Stimulated activated naive B cell treated with anti-CD40 and anti-IgM and Interleukin-4, amounts not matched to agents 10 μg/mL and 1 μg/mL and 100 μg/mL, for 72 hours (primary cell): ENCODE measurements at regions not wholly inside any gene's neighbourhood (a gene's known extent, or its start where the extent isn't known, plus 50 kb on each side); places are given as distances from the start of the nearest gene placed in this dataset.

Source experiments
- ATAC-seq, 2 donors: fragments of 150-1000 bp; cut with Tn5 transposase; replicated peaks; 2 replicates each; pipeline ENCODE4 v1.10.0; 2021; ENCODE audit warnings: moderate library complexity in 1 of 2
- DNase-seq: peaks from one replicate; pipeline ENCODE4 v3.0.0; 2021
- H3K27ac Mint-ChIP-seq: one replicate; pipeline ENCODE4 v1.8.0; 2022; ENCODE audit warnings: mild to moderate bottlenecking, mixed read lengths
- H3K27me3 Mint-ChIP-seq, 2 donors: one replicate each; pipeline ENCODE4 v1.8.0; 2022; ENCODE audit warnings: mixed read lengths in 2 of 2
- H3K36me3 Mint-ChIP-seq, 2 donors: one replicate each; pipeline ENCODE4 v1.8.0; 2022; ENCODE audit warnings: mixed read lengths in 2 of 2, mild to moderate bottlenecking in 1 of 2
- H3K4me1 Mint-ChIP-seq, 2 donors: one replicate each; pipeline ENCODE4 v1.8.0; 2022; ENCODE audit warnings: mixed read lengths in 2 of 2, mild to moderate bottlenecking in 1 of 2
- H3K4me3 Mint-ChIP-seq, 2 donors: one replicate each; pipeline ENCODE4 v1.8.0; 2022; ENCODE audit warnings: mild to moderate bottlenecking in 2 of 2, mixed read lengths in 2 of 2, moderate library complexity in 1 of 2
- H3K9me3 Mint-ChIP-seq, 2 donors: one replicate each; pipeline ENCODE4 v1.8.0; 2022; ENCODE audit warnings: mixed read lengths in 2 of 2, mild to moderate bottlenecking in 1 of 2

DNA sequence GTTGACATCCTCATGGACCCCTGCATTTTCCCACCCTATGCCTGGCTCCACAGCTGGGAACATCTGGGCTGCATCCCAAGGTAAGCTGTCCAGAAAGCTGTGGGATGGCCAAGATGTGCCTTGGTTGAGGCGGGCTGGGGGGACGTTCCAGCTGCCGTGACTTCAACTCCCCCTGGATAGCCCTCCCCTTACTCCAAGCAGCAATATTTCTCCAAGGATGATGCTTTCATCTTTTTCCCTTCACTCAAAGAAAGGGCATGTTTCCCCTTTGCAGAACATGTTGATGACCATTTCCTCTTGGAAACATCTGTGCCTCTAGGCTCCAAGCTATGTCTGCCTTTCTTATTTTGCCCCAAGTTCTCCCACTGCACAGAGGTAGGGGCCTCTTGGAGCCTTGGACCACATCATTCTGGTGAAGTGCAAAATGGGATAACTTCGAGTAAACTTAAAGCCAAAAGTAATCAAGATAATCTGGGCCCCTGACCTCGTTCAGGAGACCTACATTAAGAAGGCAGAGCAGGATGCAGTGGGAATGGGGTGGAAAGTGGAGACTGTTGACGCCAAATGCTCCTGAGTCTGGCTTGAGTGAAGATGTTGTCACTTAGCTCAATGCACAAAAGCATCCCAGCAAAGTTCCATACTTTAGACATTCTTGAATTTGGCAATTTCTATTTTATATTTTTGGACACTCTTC is 175.2 kb downstream of the GAS1 start:
- peaks cover 0 to 7% of the 10 kb centered on the region in 2 donors for H3K9me3 Mint-ChIP-seq

DNA sequence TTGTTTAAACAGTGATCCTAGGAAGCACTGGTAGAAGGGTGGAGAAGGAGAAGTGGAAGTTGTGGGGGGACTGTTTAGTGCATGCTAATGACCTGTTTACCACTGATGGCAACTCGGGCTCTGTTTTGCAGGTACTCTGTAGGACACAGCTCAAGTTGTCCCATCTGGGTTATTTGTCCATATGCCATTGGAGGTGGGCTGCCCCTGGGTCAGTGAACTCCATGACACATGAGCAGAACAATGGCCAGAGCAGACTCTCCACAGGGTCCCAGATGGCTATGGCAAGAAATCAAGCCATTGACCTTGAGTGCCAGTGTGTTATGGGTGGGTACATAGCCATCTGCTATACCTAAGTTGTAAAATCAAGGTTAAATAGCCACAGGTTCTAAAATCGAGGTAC is 175.9 kb downstream of the GAS1 start:
- H3K9me3 Mint-ChIP-seq: peaks cover 0 to 9% of the 10 kb centered on the region in 2 donors
- no peak for DNase-seq
- no peaks in the 10 kb centered on the region for H3K4me1 Mint-ChIP-seq
- no peaks in the 10 kb centered on the region for H3K36me3 Mint-ChIP-seq
- no peak overlapping the region for H3K4me3 Mint-ChIP-seq
- H3K27me3 Mint-ChIP-seq: peaks cover 0 to 4% of the 10 kb centered on the region in 2 donors
- no peak for ATAC-seq
- no peak overlapping the region for H3K27ac Mint-ChIP-seq

More for the DNA sequence above, 175.2 kb downstream of the GAS1 start:
- H3K27me3 Mint-ChIP-seq: peaks cover 0 to 4% of the 10 kb centered on the region in 2 donors
- H3K36me3 Mint-ChIP-seq: no peaks in the 10 kb centered on the region
- H3K4me3 Mint-ChIP-seq: no peak overlapping the region
- DNase-seq: no peak
- H3K4me1 Mint-ChIP-seq: no peaks in the 10 kb centered on the region
- ATAC-seq: no peak
- H3K27ac Mint-ChIP-seq: no peak overlapping the region

GRCh38 chr9:86768709-86769108 is 178.6 kb downstream of the GAS1 start:
- peaks cover 0 to 9% of the 10 kb centered on the region in 2 donors for H3K9me3 Mint-ChIP-seq
- no peak overlapping the region for H3K4me3 Mint-ChIP-seq
- H3K36me3 Mint-ChIP-seq: no peaks in the 10 kb centered on the region
- H3K4me1 Mint-ChIP-seq: no peaks in the 10 kb centered on the region
- no peak overlapping the region for H3K27ac Mint-ChIP-seq
- DNase-seq (no peak), ATAC-seq (no peak)
- H3K27me3 Mint-ChIP-seq: peaks cover 0 to 4% of the 10 kb centered on the region in 2 donors

GRCh38 chr9:86768020-86768419 is 179.3 kb downstream of the GAS1 start:
- H3K27me3 Mint-ChIP-seq: peaks cover 0 to 4% of the 10 kb centered on the region in 2 donors
- ATAC-seq (no peak), DNase-seq (no peak)
- no peak overlapping the region for H3K27ac Mint-ChIP-seq
- no peaks in the 10 kb centered on the region for H3K4me1 Mint-ChIP-seq
- peaks cover 3 to 12% of the 10 kb centered on the region in 2 donors for H3K9me3 Mint-ChIP-seq
- H3K36me3 Mint-ChIP-seq: no peaks in the 10 kb centered on the region
- no peak overlapping the region for H3K4me3 Mint-ChIP-seq

DNA sequence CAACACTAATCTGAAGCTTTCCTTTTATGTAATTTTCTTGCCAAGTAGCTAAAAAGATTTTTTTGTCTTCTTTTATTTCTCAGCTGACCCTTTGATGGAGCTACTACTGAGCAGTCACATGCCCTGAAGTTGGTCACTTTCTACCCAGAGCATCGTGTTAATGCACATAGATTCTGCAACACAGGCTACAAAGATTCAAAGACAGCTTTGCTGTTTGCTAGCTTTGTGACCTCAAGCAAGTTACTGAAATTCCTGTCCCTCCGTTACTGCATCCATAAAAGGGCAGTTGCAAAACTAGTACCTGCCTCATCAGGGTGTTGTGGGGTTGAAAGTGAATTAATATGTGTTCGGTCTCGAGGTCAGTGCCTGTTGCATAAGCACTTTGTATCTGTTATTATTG is 179.9 kb downstream of the GAS1 start:
- H3K9me3 Mint-ChIP-seq: peaks cover 3 to 11% of the 10 kb centered on the region in 2 donors
- H3K27ac Mint-ChIP-seq: no peak overlapping the region
- ATAC-seq (no peak), DNase-seq (no peak)
- peaks cover 0 to 4% of the 10 kb centered on the region in 2 donors for H3K27me3 Mint-ChIP-seq
- H3K4me3 Mint-ChIP-seq: no peak overlapping the region
- no peaks in the 10 kb centered on the region for H3K4me1 Mint-ChIP-seq
- H3K36me3 Mint-ChIP-seq: no peaks in the 10 kb centered on the region

- peaks cover 0 to 4% of the 10 kb centered on the region in 2 donors for H3K27me3 Mint-ChIP-seq
- no peak for ATAC-seq
- no peak for DNase-seq
- no peaks in the 10 kb centered on the region for H3K4me1 Mint-ChIP-seq
- no peaks in the 10 kb centered on the region for H3K36me3 Mint-ChIP-seq
- H3K4me3 Mint-ChIP-seq: no peak overlapping the region
- H3K27ac Mint-ChIP-seq: no peak overlapping the region
- peaks cover 3 to 11% of the 10 kb centered on the region in 2 donors for H3K9me3 Mint-ChIP-seq
Measured at GRCh38 chr9:86766912-86767311, 180.4 kb downstream of the GAS1 start.

GRCh38 chr9:86766511-86766910 is 180.8 kb downstream of the GAS1 start:
- peaks cover 4 to 11% of the 10 kb centered on the region in 2 donors for H3K9me3 Mint-ChIP-seq
- DNase-seq (no peak), ATAC-seq (no peak)
- no peaks in the 10 kb centered on the region for H3K36me3 Mint-ChIP-seq
- no peaks in the 10 kb centered on the region for H3K4me1 Mint-ChIP-seq
- peaks cover 0 to 4% of the 10 kb centered on the region in 2 donors for H3K27me3 Mint-ChIP-seq
- H3K4me3 Mint-ChIP-seq: no peak overlapping the region
- no peak overlapping the region for H3K27ac Mint-ChIP-seq

GRCh38 chr9:86765746-86766430 is 181.4 kb downstream of the GAS1 start:
- Mint-ChIP-seq H3K36me3 (no peaks in the 10 kb centered on the region), H3K4me3 (no peak overlapping the region), H3K4me1 (no peaks in the 10 kb centered on the region), H3K9me3 (peaks cover 7 to 10% of the 10 kb centered on the region in 2 donors), H3K27me3 (peaks cover 0 to 4% of the 10 kb centered on the region in 2 donors), H3K27ac (no peak overlapping the region)
- DNase-seq (no peak), ATAC-seq (no peak)

GRCh38 chr9:86764671-86765343 is 182.5 kb downstream of the GAS1 start:
- H3K27ac Mint-ChIP-seq: no peak overlapping the region
- H3K4me1 Mint-ChIP-seq: no peaks in the 10 kb centered on the region
- peaks cover 7 to 10% of the 10 kb centered on the region in 2 donors for H3K9me3 Mint-ChIP-seq
- H3K27me3 Mint-ChIP-seq: peaks cover 0 to 4% of the 10 kb centered on the region in 2 donors
- ATAC-seq (no peak), DNase-seq (no peak)
- H3K36me3 Mint-ChIP-seq: no peaks in the 10 kb centered on the region
- no peak overlapping the region for H3K4me3 Mint-ChIP-seq

GRCh38 chr9:86764221-86764624 is 183.1 kb downstream of the GAS1 start:
- H3K27ac Mint-ChIP-seq: no peak overlapping the region
- H3K36me3 Mint-ChIP-seq: no peaks in the 10 kb centered on the region
- H3K27me3 Mint-ChIP-seq: peaks cover 0 to 4% of the 10 kb centered on the region in 2 donors
- no peaks in the 10 kb centered on the region for H3K4me1 Mint-ChIP-seq
- no peak for DNase-seq
- peaks cover 7 to 10% of the 10 kb centered on the region in 2 donors for H3K9me3 Mint-ChIP-seq
- no peak overlapping the region for H3K4me3 Mint-ChIP-seq
- no peak for ATAC-seq

GRCh38 chr9:86763791-86764190 is 183.5 kb downstream of the GAS1 start:
- ATAC-seq (no peak), DNase-seq (no peak)
- H3K27ac Mint-ChIP-seq: no peak overlapping the region
- no peak overlapping the region for H3K4me3 Mint-ChIP-seq
- H3K9me3 Mint-ChIP-seq: peaks cover 7 to 10% of the 10 kb centered on the region in 2 donors
- H3K27me3 Mint-ChIP-seq: peaks cover 0 to 4% of the 10 kb centered on the region in 2 donors
- no peaks in the 10 kb centered on the region for H3K36me3 Mint-ChIP-seq
- no peaks in the 10 kb centered on the region for H3K4me1 Mint-ChIP-seq

DNA sequence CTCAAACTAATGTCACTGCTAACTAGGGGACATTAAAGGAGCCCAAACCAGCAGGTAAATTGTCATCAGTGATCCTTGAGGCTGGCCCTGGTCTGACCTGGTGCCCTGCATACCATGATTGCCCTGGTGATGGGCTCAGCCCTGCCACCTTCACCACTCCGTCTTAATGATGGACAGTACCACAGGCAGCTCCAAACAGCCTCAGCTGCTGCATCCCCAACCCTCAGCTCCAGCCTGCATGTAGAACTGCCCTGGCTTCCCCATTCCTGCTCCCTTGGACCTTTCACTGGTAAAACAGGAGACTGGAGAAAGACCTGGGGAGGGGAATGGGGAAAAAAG is 190.0 kb downstream of the GAS1 start:
- Mint-ChIP-seq H3K4me3 (no peak overlapping the region), H3K36me3 (no peaks in the 10 kb centered on the region), H3K27ac (no peak overlapping the region), H3K27me3 (no peaks in the 10 kb centered on the region), H3K4me1 (no peaks in the 10 kb centered on the region), H3K9me3 (peaks cover 1 to 4% of the 10 kb centered on the region in 2 donors)
- no peak for ATAC-seq
- DNase-seq: no peak

DNA sequence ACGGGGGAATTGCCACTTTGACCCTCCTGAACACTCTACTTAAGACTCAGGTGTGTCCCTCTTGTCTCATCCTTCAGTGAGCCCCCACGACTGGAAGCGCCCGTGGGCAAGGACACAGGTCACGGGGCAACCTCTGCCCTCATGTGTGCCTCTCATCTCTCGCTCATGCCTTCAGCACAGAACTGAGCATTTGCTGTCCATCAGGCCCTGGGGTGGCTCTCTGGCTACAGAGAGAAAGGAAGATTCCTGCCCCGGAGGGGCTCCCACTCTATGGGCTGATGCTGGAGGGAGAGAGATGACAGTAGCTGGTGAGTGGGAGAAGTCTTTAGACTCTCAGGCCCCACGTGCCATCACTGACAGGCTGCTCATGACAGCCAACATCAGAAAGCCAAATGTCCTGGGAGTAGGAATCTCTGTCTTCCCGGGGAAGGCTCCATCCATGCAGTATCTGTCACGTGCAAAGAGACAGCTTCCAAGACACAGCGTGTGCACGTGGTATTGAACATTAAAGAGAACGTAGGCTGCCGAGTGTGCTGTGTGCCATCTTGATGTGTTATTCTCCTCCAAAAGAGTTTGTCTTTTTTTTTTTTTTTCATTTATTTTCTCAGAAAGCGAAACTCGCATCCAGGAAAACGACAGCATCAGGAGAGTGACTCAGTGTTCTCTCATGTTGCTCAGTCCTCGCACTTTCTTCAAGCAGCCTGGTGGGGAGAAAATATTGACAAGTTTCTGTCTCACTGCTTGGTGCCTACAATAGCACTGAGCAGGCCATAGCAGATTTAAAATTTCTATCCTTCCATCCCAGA is 190.5 kb downstream of the GAS1 start:
- no peaks in the 10 kb centered on the region for H3K27me3 Mint-ChIP-seq

GRCh38 chr9:86755561-86755941 is 191.8 kb downstream of the GAS1 start:
- no peaks in the 10 kb centered on the region for H3K36me3 Mint-ChIP-seq
- DNase-seq (no peak), ATAC-seq (no peak)
- no peaks in the 10 kb centered on the region for H3K4me1 Mint-ChIP-seq
- no peaks in the 10 kb centered on the region for H3K27me3 Mint-ChIP-seq
- peaks cover 0 to 2% of the 10 kb centered on the region in 2 donors for H3K9me3 Mint-ChIP-seq
- no peak overlapping the region for H3K27ac Mint-ChIP-seq
- no peak overlapping the region for H3K4me3 Mint-ChIP-seq

More for the DNA sequence above, 190.5 kb downstream of the GAS1 start:
- H3K4me3 Mint-ChIP-seq: no peak overlapping the region
- H3K36me3 Mint-ChIP-seq: no peaks in the 10 kb centered on the region
- H3K9me3 Mint-ChIP-seq: peaks cover 1 to 4% of the 10 kb centered on the region in 2 donors
- ATAC-seq (no peak), DNase-seq (no peak)
- no peak overlapping the region for H3K27ac Mint-ChIP-seq
- no peaks in the 10 kb centered on the region for H3K4me1 Mint-ChIP-seq
